HL-60 (cell line): ENCODE measurements at regions not wholly inside any gene's neighbourhood (a gene's known extent, or its start where the extent isn't known, plus 50 kb on each side); places are given as distances from the start of the nearest gene placed in this dataset.

ENCODE experiments used
- DNase-seq, 2 experiments: peaks; one replicate each; pipeline ENCODE4 v3.0.0-alpha.2; 2010 to 2020; ENCODE audit warnings: low read depth in 1 of 2, low spot score in 1 of 2
- H3K27ac ChIP-seq: fragments of 250-450 bp; sonication (Bioruptor Pico); replicated peaks from 2 replicates; pipeline ENCODE4 v1.5.1; 2020; ENCODE audit warnings: mild to moderate bottlenecking, moderate library complexity
- H3K27me3 ChIP-seq: fragments of 250-450 bp; sonication (Bioruptor Pico); 2 replicates; pipeline ENCODE4 v1.5.1; 2021; ENCODE audit warnings: mild to moderate bottlenecking, moderate library complexity; ENCODE audit not compliant: insufficient read depth, poor library complexity, severe bottlenecking
- H3K4me3 ChIP-seq: replicated peaks from 2 replicates; pipeline ENCODE4 v1.5.1; 2011; ENCODE audit warnings: mild to moderate bottlenecking, control low read depth, low read length; ENCODE audit not compliant: insufficient read depth
- CTCF ChIP-seq: IDR thresholded peaks from one replicate; pipeline ENCODE4 v1.5.1; 2011; ENCODE audit warnings: low read length, control low read depth, inconsistent platforms; ENCODE audit not compliant: insufficient read depth
- GABPA ChIP-seq: IDR thresholded peaks from 2 replicates; pipeline ENCODE4 v1.6.1; 2012; ENCODE audit warnings: low read depth
- POLR2AphosphoS5 ChIP-seq: IDR thresholded peaks from 2 replicates; pipeline ENCODE4 v1.6.1; 2012; ENCODE audit warnings: low read depth
- REST ChIP-seq: IDR thresholded peaks from 2 replicates; pipeline ENCODE4 v1.6.1; 2012; ENCODE audit warnings: low read depth; ENCODE audit not compliant: insufficient replicate concordance
- SPI1 ChIP-seq: IDR thresholded peaks from 2 replicates; pipeline ENCODE4 v1.6.1; 2012; ENCODE audit warnings: low read depth, mild to moderate bottlenecking, borderline replicate concordance

GRCh38 chrX:39096599-39096998 lies 295.3 kb downstream of the MID1IP1 start:
- H3K27ac ChIP-seq, result no peak overlapping the region
- H3K27me3 ChIP-seq, result no peaks in the 10 kb centered on the region
- DNase-seq, result no peak
- no peak overlapping the region for H3K4me3 ChIP-seq
- TF ChIP-seq SPI1 (no peak), GABPA (no peak), CTCF (no peak), POLR2AphosphoS5 (no peak), REST (no peak)

GRCh38 chrX:39104745-39105144 lies 303.5 kb downstream of the MID1IP1 start:
- no peak overlapping the region for H3K27ac ChIP-seq
- no peak overlapping the region for H3K4me3 ChIP-seq
- H3K27me3 ChIP-seq, result no peaks in the 10 kb centered on the region
- TF ChIP-seq SPI1 (no peak), REST (no peak), CTCF (no peak), POLR2AphosphoS5 (no peak), GABPA (no peak)
- DNase-seq, result no peak

GRCh38 chrX:39112143-39112542 lies 310.9 kb downstream of the MID1IP1 start:
- TF ChIP-seq REST, result no peak
- no peak for TF ChIP-seq SPI1
- TF ChIP-seq POLR2AphosphoS5, result no peak
- no peak for TF ChIP-seq GABPA
- H3K27ac ChIP-seq, result no peak overlapping the region
- no peak overlapping the region for H3K4me3 ChIP-seq
- no peak for DNase-seq
- no peaks in the 10 kb centered on the region for H3K27me3 ChIP-seq

GRCh38 chrX:39115166-39115565 lies 313.9 kb downstream of the MID1IP1 start:
- TF ChIP-seq REST, result no peak
- no peak for TF ChIP-seq POLR2AphosphoS5
- TF ChIP-seq SPI1, result no peak
- no peak for TF ChIP-seq CTCF
- TF ChIP-seq GABPA, result no peak
- no peak for DNase-seq
- Histone ChIP-seq H3K27me3 (no peaks in the 10 kb centered on the region), H3K4me3 (no peak overlapping the region), H3K27ac (no peak overlapping the region)
